ENCODE measurements at regions not wholly inside any gene's neighbourhood (a gene's known extent, or its start where the extent isn't known, plus 50 kb on each side); places are given as distances from the start of the nearest gene placed in this dataset.

DNA sequence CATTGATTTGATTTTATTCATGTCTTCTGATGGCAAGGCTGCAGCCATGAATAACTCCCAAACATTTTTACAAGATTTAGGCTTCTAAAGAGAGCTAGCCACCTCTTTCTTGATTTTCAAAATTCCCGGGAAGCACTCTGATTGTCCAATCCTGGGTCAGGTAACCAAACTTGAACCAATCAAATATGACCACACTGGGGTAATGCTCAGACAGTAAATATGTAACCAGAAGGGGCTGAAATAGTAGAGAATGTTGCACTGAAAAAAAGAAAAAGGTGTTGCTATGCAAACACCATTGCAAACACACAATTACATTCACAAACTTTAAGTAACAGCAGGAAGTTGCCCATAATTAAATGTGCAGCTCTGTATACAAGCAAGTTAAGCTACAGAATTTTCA lies 112.9 kb upstream of the IQCM start:
- DNase-seq (ENCODE audit: low read depth in 3 of 3) = no peak

GRCh38 chr4:149931431-149931830 lies 115.8 kb upstream of the IQCM start:
- no peak for DNase-seq (ENCODE audit: low read depth in 3 of 3)

- no peak for DNase-seq (ENCODE audit: low read depth in 3 of 3)
These were observed 116.5 kb upstream of the IQCM start for GRCh38 chr4:149932188-149932587.

DNA sequence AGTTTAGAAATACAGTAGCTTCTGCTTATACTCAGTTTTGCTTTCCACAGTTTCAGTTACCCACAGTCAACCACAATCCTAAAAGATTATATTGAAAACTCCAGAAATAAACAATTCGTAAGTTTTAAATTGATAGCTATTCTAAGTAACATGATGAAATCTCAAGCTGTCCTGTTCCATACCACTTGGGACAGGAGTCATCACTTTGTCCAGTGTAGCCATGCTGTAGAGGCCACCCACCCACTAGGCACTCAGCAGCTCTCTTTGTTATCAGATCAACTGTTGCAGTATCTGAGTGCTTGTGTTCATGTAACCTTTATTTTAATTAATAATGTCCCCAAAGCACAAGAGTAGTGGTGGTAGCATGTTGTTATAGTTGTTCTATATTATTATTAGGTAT lies 117.5 kb upstream of the IQCM start:
- DNase-seq (ENCODE audit: low read depth in 3 of 3) = no peak

GRCh38 chr4:149933883-149934282 lies 118.2 kb upstream of the IQCM start:
- DNase-seq (ENCODE audit: low read depth in 3 of 3) = no peak

GRCh38 chr4:149949381-149949780 lies 128.9 kb upstream of the DCLK2 start:
- DNase-seq (ENCODE audit: low read depth in 3 of 3) = no peak

DNA sequence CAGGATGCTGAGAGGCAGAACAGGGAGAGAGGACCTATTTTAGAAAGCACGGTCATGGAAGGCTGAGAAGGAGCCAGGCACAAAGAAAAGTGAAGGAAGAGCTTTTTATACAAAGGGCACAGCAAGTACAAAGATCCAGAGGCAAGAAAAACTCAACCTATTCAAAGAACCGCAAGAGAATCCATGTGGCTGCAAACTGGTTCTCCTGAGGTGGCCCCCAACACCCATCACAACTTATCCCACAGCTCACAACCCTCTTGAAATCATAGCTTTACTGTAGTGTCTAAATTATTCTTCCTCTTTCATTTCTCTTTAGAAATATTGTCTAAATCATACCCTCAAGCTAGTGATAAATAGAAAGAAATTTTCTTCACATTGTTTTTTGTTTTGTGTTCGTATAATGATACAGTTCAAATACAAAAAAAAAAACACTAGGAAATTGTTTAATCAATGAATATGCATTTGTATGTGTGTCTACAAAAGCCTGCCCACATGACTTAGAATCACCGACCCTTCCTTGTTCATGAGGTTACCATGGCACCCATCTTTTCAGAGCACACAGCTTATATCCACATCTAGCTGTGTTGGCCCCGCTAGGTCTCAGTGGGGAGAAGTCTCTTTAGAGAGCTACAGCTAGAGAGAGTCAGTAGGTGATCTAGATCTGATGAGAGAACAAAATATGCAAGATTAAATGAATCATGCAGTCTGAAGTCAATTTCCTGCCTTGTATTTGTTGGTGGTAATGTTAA lies 126.9 kb upstream of the DCLK2 start:
- no peak for DNase-seq (ENCODE audit: low read depth in 3 of 3)

DNA sequence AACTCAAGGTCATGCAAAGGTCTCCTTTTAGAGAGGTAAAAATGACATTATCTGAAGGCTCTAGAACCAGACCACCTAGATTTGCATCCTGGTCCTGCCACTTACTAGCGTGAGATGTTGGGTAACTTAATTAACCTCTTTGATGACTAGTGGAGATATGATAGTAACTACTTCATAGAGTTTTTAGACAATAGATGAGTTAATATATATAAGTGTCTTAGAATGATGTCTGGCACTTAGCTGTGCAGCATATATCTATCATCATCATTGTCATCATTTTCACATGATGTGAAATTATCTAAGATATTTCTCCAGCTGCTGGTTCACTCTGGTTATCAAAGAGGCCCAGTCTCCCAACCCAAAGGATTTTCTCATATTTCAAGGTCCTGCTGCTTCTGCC lies 126.1 kb upstream of the DCLK2 start:
- DNase-seq (ENCODE audit: low read depth in 3 of 3) = no peak

GRCh38 chr4:149952716-149953115 lies 125.5 kb upstream of the DCLK2 start:
- DNase-seq (ENCODE audit: low read depth in 3 of 3) = no peak

DNA sequence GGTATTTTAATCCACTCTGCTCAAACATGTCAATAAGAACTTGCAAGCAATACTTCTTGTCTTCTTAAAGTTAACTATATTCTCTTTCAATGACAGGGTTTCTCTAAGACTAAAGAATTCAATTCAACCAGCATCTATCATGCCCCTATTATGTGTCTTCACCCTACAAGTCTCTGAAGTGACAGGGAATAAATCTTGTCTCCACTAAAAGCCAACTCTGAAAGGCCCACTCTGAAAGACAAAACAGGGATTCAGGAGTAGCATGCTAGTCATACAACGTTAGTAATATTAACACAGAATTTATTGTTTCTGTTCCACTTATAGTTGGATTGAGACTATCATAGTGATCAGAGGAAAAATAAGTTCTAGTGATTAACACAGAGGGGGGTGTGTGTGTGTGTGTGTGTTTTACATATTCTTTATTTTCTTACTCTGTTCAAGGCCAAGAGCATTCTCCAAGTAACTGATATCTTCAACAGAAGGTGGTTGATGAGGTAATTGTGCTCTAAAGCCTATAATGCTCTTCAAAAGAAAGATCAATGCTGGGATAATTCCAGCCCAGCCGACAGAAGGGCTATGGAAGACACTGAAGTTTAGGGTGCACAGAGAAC lies 122.4 kb upstream of the DCLK2 start:
- no peak for DNase-seq (ENCODE audit: low read depth in 3 of 3)

- DNase-seq (ENCODE audit: low read depth in 3 of 3) = no peak
These were observed 121.6 kb upstream of the DCLK2 start for GRCh38 chr4:149956678-149957077.

- DNase-seq (ENCODE audit: low read depth in 3 of 3) = no peak
These were observed 116.2 kb upstream of the DCLK2 start for GRCh38 chr4:149961876-149962597.

DNA sequence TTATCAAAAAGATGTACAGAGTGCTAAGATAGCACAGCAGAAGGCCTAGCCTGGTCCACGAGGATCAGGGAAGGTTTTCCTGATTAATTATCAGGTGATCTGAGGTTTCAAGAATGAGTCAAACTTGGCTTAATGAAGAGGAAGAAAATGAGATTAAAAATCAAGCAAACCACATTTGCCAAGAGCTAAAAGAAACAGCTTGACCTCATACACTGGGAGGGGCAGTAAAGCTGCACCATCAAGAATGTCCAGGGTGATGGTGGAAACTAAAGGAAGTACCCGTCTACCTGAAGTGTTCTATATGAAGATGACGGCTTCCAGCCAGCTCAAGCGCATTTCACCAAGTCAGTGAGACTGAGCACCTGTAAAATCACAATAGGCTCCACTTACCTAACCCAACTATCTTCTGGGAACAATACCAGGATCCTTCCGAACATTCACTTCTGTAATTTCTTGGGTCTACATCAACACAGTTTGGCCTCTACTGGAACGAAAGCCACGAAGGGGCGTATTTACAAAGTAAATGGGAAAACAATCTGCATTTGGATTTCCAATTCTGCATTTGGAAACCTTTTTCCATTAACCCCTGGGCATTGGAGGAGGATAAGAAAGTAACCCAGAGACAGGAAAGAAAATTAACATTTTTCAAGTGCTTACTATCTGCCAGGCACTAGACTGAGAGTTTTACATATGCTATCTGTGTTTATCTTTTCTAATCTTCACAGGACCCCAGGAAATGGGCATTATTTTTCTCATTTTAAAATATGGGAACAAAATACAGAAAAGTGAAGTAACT lies 114.0 kb upstream of the DCLK2 start:
- no peak for DNase-seq (ENCODE audit: low read depth in 3 of 3)

- DNase-seq (ENCODE audit: low read depth in 3 of 3) = no peak
These were observed 113.0 kb upstream of the DCLK2 start for GRCh38 chr4:149965206-149965605.

GRCh38 chr4:149972407-149972806 lies 105.8 kb upstream of the DCLK2 start:
- DNase-seq (ENCODE audit: low read depth in 3 of 3) = no peak

DNA sequence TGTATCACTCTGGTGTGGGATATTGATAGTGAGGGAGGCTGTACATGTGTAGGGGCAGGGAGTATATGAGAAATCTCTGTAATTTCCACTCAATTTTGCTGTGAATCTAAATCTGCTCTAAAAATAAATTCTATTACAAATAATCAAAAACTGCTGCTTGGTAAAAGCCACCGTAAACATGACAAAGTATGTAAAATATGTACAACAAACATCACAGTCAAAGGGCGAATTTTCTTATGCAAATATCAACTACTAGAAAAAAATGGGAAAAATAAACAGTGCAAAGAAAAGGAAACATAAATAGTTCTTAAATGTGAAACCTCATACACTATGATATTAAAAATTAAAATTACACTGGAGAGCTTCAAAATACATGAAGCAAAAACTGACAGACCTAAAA lies 105.1 kb upstream of the DCLK2 start:
- DNase-seq (ENCODE audit: low read depth in 3 of 3) = no peak

DNA sequence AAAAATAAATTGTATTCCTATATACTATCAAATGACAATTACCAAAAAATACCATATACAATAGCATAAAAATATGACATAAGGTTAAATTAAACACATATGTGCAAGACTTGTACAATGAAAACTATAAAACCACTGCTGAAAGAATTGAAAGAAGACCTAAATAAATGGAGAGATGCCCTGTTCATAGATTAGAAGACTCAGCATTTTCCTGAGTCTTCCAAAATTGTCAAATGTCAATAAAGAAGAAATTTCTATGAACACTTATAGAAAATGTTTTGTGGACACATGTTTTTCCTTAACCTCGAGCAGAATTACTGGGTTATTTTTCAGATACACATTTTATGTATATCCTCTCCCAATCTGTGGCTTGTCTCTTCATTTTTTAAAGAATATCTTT lies 103.1 kb upstream of the DCLK2 start:
- DNase-seq (ENCODE audit: low read depth in 3 of 3) = no peak

- no peak for DNase-seq (ENCODE audit: low read depth in 3 of 3)
These were observed 98.0 kb upstream of the DCLK2 start for GRCh38 chr4:149980121-149980682.

- DNase-seq (ENCODE audit: low read depth in 3 of 3) = peak; percentile 0 to 7 (median 7)
These were observed 97.3 kb upstream of the DCLK2 start for GRCh38 chr4:149980941-149981340.

DNA sequence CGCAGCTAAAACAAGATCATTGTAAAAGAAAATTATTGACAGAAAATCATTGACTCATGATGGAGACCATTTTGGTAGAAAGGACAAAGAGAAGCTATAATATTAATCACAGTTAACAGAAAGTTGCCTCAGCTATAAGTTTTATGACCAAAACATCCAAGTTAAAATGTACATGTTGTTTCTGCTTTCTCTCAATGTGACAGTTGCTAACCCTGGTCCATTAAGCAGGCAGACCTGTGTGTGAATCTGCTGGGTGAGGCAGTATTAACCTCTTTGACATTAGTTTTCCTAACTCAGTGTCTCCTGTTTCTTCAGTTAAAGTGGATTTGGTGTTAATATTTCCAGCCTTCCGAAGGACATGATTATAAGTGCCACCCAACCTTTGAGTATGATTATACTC lies 94.8 kb upstream of the DCLK2 start:
- DNase-seq (ENCODE audit: low read depth in 3 of 3) = no peak

- DNase-seq (ENCODE audit: low read depth in 3 of 3) = no peak
These were observed 94.3 kb upstream of the DCLK2 start for GRCh38 chr4:149983931-149984330.

- no peak for DNase-seq (ENCODE audit: low read depth in 3 of 3)
These were observed 92.3 kb upstream of the DCLK2 start for GRCh38 chr4:149985981-149986380.
